Activated B cell treated with CpG ODN at 0.5 μM for 24 hours (primary cell): ENCODE measurements at regions not wholly inside any gene's neighbourhood (a gene's known extent, or its start where the extent isn't known, plus 50 kb on each side); places are given as distances from the start of the nearest gene placed in this dataset.
A peak's percentile ranks its signal among the peaks of the same experiment; 100 is the strongest.

Experiments
- ATAC-seq: fragments of 200-7000 bp; cut with Tn5 transposase; one replicate; pipeline ENCODE4 v1.10.0; 2021; ENCODE audit warnings: low read depth, mild to moderate bottlenecking, moderate library complexity
- CTCF ChIA-PET: fragments of 350-600 bp; sonication (Branson Sonifier 250); formaldehyde crosslinking; loops from one replicate; lab custom pipeline; 2021; ENCODE audit warnings: antibody characterized with exemption; lab: Charles Lee
- POLR2A ChIA-PET: fragments of 350-600 bp; sonication (Branson Sonifier 250); formaldehyde crosslinking; loops from one replicate; lab custom pipeline; 2021; ENCODE audit warnings: antibody characterized with exemption; lab: Charles Lee
- DNase-seq: peaks from one replicate; pipeline ENCODE4 v3.0.0; 2022
- H3K27ac Mint-ChIP-seq: one replicate; pipeline ENCODE4 v1.8.0; 2020; ENCODE audit warnings: mixed read lengths
- H3K27me3 Mint-ChIP-seq: one replicate; pipeline ENCODE4 v1.8.0; 2021; ENCODE audit warnings: mixed read lengths
- H3K36me3 Mint-ChIP-seq: one replicate; pipeline ENCODE4 v1.8.0; 2021; ENCODE audit warnings: low read depth, mixed read lengths
- H3K4me1 Mint-ChIP-seq: one replicate; pipeline ENCODE4 v1.8.0; 2021; ENCODE audit warnings: mixed read lengths
- H3K4me3 Mint-ChIP-seq: one replicate; pipeline ENCODE4 v1.8.0; 2020; ENCODE audit warnings: mild to moderate bottlenecking, mixed read lengths
- H3K9me3 Mint-ChIP-seq: one replicate; pipeline ENCODE4 v1.8.0; 2020; ENCODE audit warnings: mixed read lengths
- CTCF ChIP-seq: fragments of 200-600 bp; IDR thresholded peaks from one replicate; pipeline ENCODE4 v1.8.0; 2022; ENCODE audit warnings: antibody characterized with exemption, mild to moderate bottlenecking
- intact Hi-C: fragments of 100-400 bp; cut with micrococcal nuclease; formaldehyde crosslinking; loops from one replicate; pipeline ENCODE4 v1.15.1; 2024

GRCh38 chr5:163706053-163706771 is 200.8 kb downstream of the MAT2B start:
- Mint-ChIP-seq H3K27ac (no peak overlapping the region), H3K4me1 (no peaks in the 10 kb centered on the region), H3K27me3 (peaks cover 5% of the 10 kb centered on the region), H3K4me3 (no peak overlapping the region), H3K36me3 (no peaks in the 10 kb centered on the region), H3K9me3 (no peaks in the 10 kb centered on the region)
- DNase-seq (no peak), ATAC-seq (no peak)
- intact Hi-C loops, result no loop called here
- ChIA-PET CTCF (interaction anchor here (1.4 kb wide), 1 partner anchor 10 kb away, joined by 8 read pairs; no protein-coding TSS in a partner anchor), POLR2A (no interaction called here)
- TF ChIP-seq CTCF, result no peak

GRCh38 chr5:163712011-163712410 is 206.6 kb downstream of the MAT2B start:
- Mint-ChIP-seq H3K4me1 (no peaks in the 10 kb centered on the region), H3K36me3 (no peaks in the 10 kb centered on the region), H3K27ac (no peak overlapping the region), H3K4me3 (no peak overlapping the region), H3K9me3 (no peaks in the 10 kb centered on the region), H3K27me3 (peaks cover 3% of the 10 kb centered on the region)
- no peak for TF ChIP-seq CTCF
- intact Hi-C loops, result no loop called here
- CTCF ChIA-PET, result no interaction called here
- ATAC-seq, result no peak
- no peak for DNase-seq
- POLR2A ChIA-PET, result no interaction called here

- intact Hi-C loops, result no loop called here
Observed at GRCh38 chr5:163718272-163718671, 212.9 kb downstream of the MAT2B start.

GRCh38 chr5:163724305-163724704 is 218.9 kb downstream of the MAT2B start:
- no peak for ATAC-seq
- no peak for DNase-seq
- Mint-ChIP-seq H3K4me1 (peaks cover 33% of the 10 kb centered on the region), H3K27ac (no peak overlapping the region), H3K4me3 (no peak overlapping the region), H3K36me3 (peaks cover 2% of the 10 kb centered on the region), H3K9me3 (peaks cover 3% of the 10 kb centered on the region), H3K27me3 (no peaks in the 10 kb centered on the region)
- TF ChIP-seq CTCF, result no peak
- ChIA-PET CTCF (no interaction called here), POLR2A (interaction anchor here (1.2 kb wide), 1 partner anchor 191 kb away, joined by 4 read pairs; no protein-coding TSS in a partner anchor)
- intact Hi-C loops, result loop anchor here (10.0 kb wide), 1 partner anchor 260 kb away; the partner anchor contains the start of genes HMMR and NUDCD2

More at GRCh38 chr5:163718272-163718671, 212.9 kb downstream of the MAT2B start:
- no peak for DNase-seq
- Mint-ChIP-seq H3K27me3 (no peaks in the 10 kb centered on the region), H3K4me1 (no peaks in the 10 kb centered on the region), H3K9me3 (no peaks in the 10 kb centered on the region), H3K36me3 (no peaks in the 10 kb centered on the region), H3K27ac (no peak overlapping the region), H3K4me3 (no peak overlapping the region)
- no peak for TF ChIP-seq CTCF
- ATAC-seq, result no peak
- ChIA-PET POLR2A (no interaction called here), CTCF (no interaction called here)

- peak; percentile 96 for ATAC-seq
Observed at GRCh38 chr5:163727028-163727427, 221.6 kb downstream of the MAT2B start.

More at GRCh38 chr5:163727028-163727427, 221.6 kb downstream of the MAT2B start:
- H3K27me3 Mint-ChIP-seq, result no peaks in the 10 kb centered on the region
- ChIA-PET CTCF (interaction anchor here (1.0 kb wide), 2 partner anchors 31 to 188 kb away, joined by 3 to 4 read pairs; no protein-coding TSS in a partner anchor), POLR2A (interaction anchor here (1.1 kb wide), 1 partner anchor 188 kb away, joined by 4 read pairs; no protein-coding TSS in a partner anchor)
- H3K9me3 Mint-ChIP-seq, result peaks cover 3% of the 10 kb centered on the region
- H3K4me3 Mint-ChIP-seq, result peak overlapping the region; percentile 65
- intact Hi-C loops, result loop anchor here (1.0 to 10.0 kb wide), 3 partner anchors 188 to 262 kb away; partner anchors contain the start of genes HMMR, MAT2B and NUDCD2
- DNase-seq, result no peak
- H3K4me1 Mint-ChIP-seq, result peaks cover 36% of the 10 kb centered on the region
- H3K36me3 Mint-ChIP-seq, result peaks cover 2% of the 10 kb centered on the region
- TF ChIP-seq CTCF, result no peak
- peak overlapping the region; percentile 72 for H3K27ac Mint-ChIP-seq
